HUDEP-2 (cell line): ENCODE measurements at regions not wholly inside any gene's neighbourhood (a gene's known extent, or its start where the extent isn't known, plus 50 kb on each side); places are given as distances from the start of the nearest gene placed in this dataset.

Experiments
- DNase-seq, 76 experiments: peaks; one replicate each; lab custom pipeline; 2025; ENCODE audit not compliant: unreplicated experiment in 76 of 76; lab: John Stamatoyannopoulos, UW

GRCh38 chr6:165987483-165988301, 180.0 kb downstream of the TBXT start:
- DNase-seq: no peak

- DNase-seq: no peak
These were observed 180.7 kb downstream of the TBXT start for GRCh38 chr6:165986914-165987482.

- no peak for DNase-seq
These were observed 181.2 kb downstream of the TBXT start for GRCh38 chr6:165986311-165986913.

- DNase-seq: no peak
These were observed 181.8 kb downstream of the TBXT start for GRCh38 chr6:165985806-165986299.

GRCh38 chr6:165985281-165985805, 182.3 kb downstream of the TBXT start:
- DNase-seq: no peak

- DNase-seq: no peak
These were observed 182.8 kb downstream of the TBXT start for GRCh38 chr6:165984729-165985275.

- DNase-seq: no peak
These were observed 184.3 kb downstream of the TBXT start for GRCh38 chr6:165983112-165984072.

GRCh38 chr6:165978476-165978875, 189.2 kb downstream of the TBXT start:
- DNase-seq: no peak

- DNase-seq: no peak
These were observed 191.0 kb downstream of the TBXT start for GRCh38 chr6:165976684-165977083.

GRCh38 chr6:165974817-165975216, 192.8 kb downstream of the TBXT start:
- DNase-seq: no peak

GRCh38 chr6:165973473-165973872, 194.2 kb downstream of the TBXT start:
- no peak for DNase-seq

GRCh38 chr6:165972139-165972802, 195.4 kb downstream of the TBXT start:
- no peak for DNase-seq

- no peak for DNase-seq
These were observed 196.4 kb downstream of the TBXT start for GRCh38 chr6:165971202-165971601.

GRCh38 chr6:165970001-165970400, 197.7 kb downstream of the TBXT start:
- no peak for DNase-seq

GRCh38 chr6:165969184-165969583, 198.5 kb downstream of the TBXT start:
- no peak for DNase-seq

GRCh38 chr6:165968408-165968807, 199.2 kb downstream of the TBXT start:
- no peak for DNase-seq

GRCh38 chr6:165967810-165968407, 199.7 kb downstream of the TBXT start:
- no peak for DNase-seq

GRCh38 chr6:165963750-165964149, 203.9 kb downstream of the TBXT start:
- no peak for DNase-seq

- DNase-seq: no peak
These were observed 205.3 kb downstream of the TBXT start for GRCh38 chr6:165962366-165962765.
